ENCODE measurements at regions not wholly inside any gene's neighbourhood (a gene's known extent, or its start where the extent isn't known, plus 50 kb on each side); places are given as distances from the start of the nearest gene placed in this dataset.
"Not testable (repeated sequence)": the region's sequence is repeated elsewhere in the genome, so short reads cannot be mapped to it uniquely, and the experiment has no call there.

DNA sequence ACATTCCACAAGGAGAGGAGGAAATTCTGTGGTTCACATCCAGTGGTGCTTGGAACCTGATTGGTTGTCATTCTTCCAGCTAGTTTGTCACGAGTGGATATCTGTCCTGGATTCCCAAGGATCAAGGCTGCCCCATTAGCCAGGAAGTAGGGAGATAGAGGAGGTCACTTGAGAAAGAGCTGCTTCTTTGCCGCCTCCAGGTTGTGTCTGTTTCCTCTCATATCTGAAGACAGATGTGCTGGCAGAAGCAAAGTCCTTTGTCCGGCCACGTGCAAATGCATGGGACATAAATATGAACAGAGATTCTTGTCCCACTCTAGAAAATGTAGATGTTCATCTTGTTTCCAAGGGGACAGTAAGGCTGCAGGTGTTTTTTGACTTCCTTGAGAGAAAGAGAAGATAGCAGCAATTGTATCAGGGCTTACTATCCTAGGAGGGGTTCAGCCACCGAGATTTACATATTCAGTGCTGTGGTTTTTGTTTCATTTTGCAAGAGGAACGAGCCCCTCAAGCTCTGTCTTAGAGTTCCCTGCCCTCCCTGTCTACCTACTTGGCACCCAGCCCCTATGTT lies 174.4 kb downstream of the RPIA start:
- no peak for DNase-seq

DNA sequence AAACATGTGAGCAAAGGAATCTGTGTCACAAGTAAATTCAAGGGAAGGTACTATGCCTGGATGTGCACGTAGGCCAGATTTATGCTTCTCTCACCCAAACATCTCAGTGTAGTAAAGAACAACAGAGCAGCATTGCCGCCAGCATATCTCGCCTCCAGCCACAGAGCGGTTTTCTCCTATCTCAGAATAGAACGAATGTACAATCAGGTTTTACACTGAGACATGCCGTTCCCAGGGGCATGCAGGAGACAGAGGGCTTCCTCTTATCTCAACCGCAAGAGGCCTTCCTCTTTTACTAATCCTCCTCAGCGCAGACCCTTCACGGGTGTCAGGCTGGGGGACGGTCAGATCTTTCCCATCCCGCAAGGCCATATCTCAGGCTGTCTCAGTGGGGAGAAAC lies 175.3 kb downstream of the RPIA start:
- no peak for DNase-seq

- DNase-seq = no peak
These were observed 177.4 kb downstream of the RPIA start for GRCh38 chr2:88868861-88869260.

GRCh38 chr2:88870267-88870839 lies 178.9 kb downstream of the RPIA start:
- no peak for DNase-seq

- DNase-seq = no peak
These were observed 179.9 kb downstream of the RPIA start for GRCh38 chr2:88871336-88871735.

- DNase-seq = no peak
These were observed 182.1 kb downstream of the RPIA start for GRCh38 chr2:88873620-88874019.

- peak; percentile 18 for DNase-seq
These were observed 182.7 kb downstream of the RPIA start for GRCh38 chr2:88874063-88874657.

GRCh38 chr2:88875736-88876135 lies 184.3 kb downstream of the RPIA start:
- DNase-seq = no peak

- no peak for DNase-seq
These were observed 189.0 kb downstream of the RPIA start for GRCh38 chr2:88880441-88880953.

- no peak for DNase-seq
These were observed 193.8 kb downstream of the RPIA start for GRCh38 chr2:88885275-88885674.

GRCh38 chr2:88885679-88886416 lies 194.4 kb downstream of the RPIA start:
- no peak for DNase-seq

GRCh38 chr2:88887466-88887865 lies 196.0 kb downstream of the RPIA start:
- not testable (repeated sequence) for DNase-seq

DNA sequence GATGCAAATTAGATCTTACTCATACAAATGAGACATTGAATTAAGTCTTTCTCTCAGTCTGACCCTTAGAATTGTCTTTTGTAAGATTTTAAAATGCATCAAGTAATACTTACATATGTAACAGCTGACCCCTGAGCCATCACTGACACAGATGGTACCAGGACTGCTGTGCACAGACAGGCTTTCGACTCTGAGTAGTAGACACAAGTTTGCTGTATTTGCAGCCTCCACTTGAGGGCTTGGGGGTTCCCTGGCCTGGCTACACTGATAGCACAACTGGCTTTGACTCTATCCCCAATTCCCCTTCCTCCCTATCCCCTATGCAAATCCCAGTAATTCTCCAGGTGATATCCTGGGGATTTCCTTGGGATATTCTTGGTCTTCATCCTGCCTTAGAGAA lies 200.7 kb downstream of the RPIA start:
- DNase-seq = no peak

GRCh38 chr2:88892788-88893187 lies 201.3 kb downstream of the RPIA start:
- DNase-seq = no peak

- no peak for DNase-seq
These were observed 205.5 kb downstream of the RPIA start for GRCh38 chr2:88896971-88897370.

DNA sequence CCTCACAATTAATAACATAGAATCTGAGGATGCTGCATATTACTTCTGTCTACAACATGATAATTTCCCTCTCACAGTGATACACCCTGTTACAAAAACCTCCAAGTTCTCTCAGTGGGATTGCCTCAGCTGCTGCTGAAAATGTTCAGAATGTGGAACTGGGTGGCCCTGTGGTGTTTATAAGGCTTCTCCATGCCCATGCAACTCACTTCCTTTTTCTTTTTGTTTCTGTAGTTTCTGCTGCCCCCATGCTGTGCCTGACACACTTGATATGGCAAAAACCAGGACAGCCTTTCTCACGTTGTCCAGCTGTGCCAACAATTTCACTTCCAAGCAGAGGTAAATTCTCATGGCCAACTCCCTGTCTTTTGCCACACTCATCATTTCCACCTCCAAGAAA lies 206.2 kb downstream of the RPIA start:
- no peak for DNase-seq

GRCh38 chr2:88903749-88904353 lies 212.4 kb downstream of the RPIA start:
- no peak for DNase-seq

- DNase-seq = no peak
These were observed 221.8 kb downstream of the RPIA start for GRCh38 chr2:88913280-88913679.

- no peak for DNase-seq
These were observed 227.7 kb downstream of the RPIA start for GRCh38 chr2:88919087-88919738.

DNA sequence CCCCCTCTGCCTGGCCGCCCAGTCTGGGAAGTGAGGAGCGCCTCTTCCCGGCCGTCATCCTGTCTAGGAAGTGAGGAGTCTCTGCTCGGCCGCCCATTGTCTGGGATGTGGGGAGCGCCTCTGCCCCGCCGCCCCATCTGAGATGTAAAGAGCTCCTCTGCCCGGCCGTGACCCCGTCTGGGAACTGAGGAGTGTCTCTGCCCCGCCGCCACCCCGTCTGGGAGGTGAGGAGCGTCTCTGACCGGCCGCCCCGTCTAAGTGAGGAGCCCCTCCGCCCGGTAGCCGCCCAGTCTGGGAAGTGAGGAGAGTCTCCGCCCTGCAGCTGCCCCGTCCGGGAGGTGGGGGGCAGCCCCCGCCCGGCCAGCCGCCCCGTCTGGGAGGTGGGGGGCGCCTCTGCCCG lies 228.9 kb downstream of the RPIA start:
- DNase-seq = not testable (repeated sequence)

DNA sequence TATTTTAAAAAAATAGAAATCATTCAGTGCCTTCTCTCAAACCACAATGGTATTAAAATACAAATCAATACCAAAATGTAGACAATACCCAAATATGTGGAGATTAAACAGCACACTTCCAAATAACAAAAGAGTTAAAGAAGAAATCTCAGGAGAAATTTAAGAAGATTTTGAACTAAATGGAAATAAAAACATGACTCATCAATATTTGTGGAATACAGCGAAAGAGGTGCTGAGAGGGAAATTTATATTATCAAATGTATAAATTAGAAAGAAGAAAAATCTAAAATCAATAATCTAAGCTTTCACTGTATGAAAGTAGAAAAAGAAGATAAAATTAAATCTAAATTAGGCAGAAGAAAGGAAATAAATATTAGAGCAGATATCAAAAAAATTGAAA lies 233.1 kb downstream of the RPIA start:
- no peak for DNase-seq

GRCh38 chr2:88925770-88926462 lies 234.4 kb downstream of the RPIA start:
- DNase-seq = no peak
